A549 (cell line): ENCODE measurements at regions not wholly inside any gene's neighbourhood (a gene's known extent, or its start where the extent isn't known, plus 50 kb on each side); places are given as distances from the start of the nearest gene placed in this dataset.

Source experiments
- CBX8 ChIP-seq: fragments of 200-600 bp; sonication (generic); IDR thresholded peaks from 2 replicates; pipeline ENCODE4 v1.6.1; 2016
- CEBPB ChIP-seq, 2 experiments: fragments of >200 bp in 1 of 2; sonication (Bioruptor Twin) in 1 of 2; formaldehyde crosslinking in 1 of 2; IDR thresholded peaks; 2 replicates each; pipeline ENCODE4 v1.6.1; 2012 to 2016
- ESRRA ChIP-seq: fragments of 150-350 bp; IDR thresholded peaks from 2 replicates; pipeline ENCODE4 v1.6.1; 2014; ENCODE audit warnings: mild to moderate bottlenecking, low read length, borderline replicate concordance
- GATA3 ChIP-seq: IDR thresholded peaks from 2 replicates; pipeline ENCODE4 v1.6.1; 2012; ENCODE audit warnings: borderline replicate concordance
- POLR2A ChIP-seq: IDR thresholded peaks from 2 replicates; pipeline ENCODE4 v1.6.1; 2012; ENCODE audit warnings: mild to moderate bottlenecking, low read length
- SREBF2 ChIP-seq: fragments of 450-650 bp; IDR thresholded peaks from 2 replicates; pipeline ENCODE4 v1.6.1; 2014; ENCODE audit warnings: mild to moderate bottlenecking, moderate library complexity
- ZC3H11A ChIP-seq: fragments of 450-650 bp; IDR thresholded peaks from 2 replicates; pipeline ENCODE4 v1.6.1; 2014; ENCODE audit warnings: antibody characterized with exemption, mild to moderate bottlenecking
- TF ChIP-seq, protein P1 (sequence below): fragments of >200 bp; sonication (Bioruptor Twin); formaldehyde crosslinking; IDR thresholded peaks from 3 replicates; pipeline ENCODE4 v1.5.1; 2016
- TF ChIP-seq, protein P2 (sequence below): fragments of 200-600 bp; sonication (generic); IDR thresholded peaks from 2 replicates; pipeline ENCODE4 v1.6.1; 2016; ENCODE audit warnings: antibody characterized with exemption, mild to moderate bottlenecking, moderate library complexity

DNA sequence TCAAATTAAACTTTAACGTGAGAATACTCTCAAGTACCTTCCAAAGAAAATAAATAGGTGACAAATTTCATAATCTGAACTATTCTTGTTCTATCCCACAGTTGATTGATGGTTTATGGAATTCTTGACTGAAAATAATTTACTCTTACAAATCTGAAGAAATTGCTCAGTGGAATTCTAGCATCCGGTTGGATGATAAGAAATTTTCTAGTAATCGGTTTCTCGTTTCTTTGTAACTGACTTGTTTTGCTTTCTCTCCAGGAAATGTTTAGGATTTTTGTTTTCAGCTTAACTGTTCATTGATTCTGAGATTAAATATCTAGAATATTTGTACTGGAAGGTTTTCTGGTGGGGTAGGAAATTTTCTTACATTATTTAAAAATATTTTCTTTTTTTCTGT is 558.9 kb upstream of the ADAMTS5 start:
- TF ChIP-seq, protein P1, sequence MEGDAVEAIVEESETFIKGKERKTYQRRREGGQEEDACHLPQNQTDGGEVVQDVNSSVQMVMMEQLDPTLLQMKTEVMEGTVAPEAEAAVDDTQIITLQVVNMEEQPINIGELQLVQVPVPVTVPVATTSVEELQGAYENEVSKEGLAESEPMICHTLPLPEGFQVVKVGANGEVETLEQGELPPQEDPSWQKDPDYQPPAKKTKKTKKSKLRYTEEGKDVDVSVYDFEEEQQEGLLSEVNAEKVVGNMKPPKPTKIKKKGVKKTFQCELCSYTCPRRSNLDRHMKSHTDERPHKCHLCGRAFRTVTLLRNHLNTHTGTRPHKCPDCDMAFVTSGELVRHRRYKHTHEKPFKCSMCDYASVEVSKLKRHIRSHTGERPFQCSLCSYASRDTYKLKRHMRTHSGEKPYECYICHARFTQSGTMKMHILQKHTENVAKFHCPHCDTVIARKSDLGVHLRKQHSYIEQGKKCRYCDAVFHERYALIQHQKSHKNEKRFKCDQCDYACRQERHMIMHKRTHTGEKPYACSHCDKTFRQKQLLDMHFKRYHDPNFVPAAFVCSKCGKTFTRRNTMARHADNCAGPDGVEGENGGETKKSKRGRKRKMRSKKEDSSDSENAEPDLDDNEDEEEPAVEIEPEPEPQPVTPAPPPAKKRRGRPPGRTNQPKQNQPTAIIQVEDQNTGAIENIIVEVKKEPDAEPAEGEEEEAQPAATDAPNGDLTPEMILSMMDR, result no peak
- TF ChIP-seq GATA3, result no peak
- TF ChIP-seq, protein P2, sequence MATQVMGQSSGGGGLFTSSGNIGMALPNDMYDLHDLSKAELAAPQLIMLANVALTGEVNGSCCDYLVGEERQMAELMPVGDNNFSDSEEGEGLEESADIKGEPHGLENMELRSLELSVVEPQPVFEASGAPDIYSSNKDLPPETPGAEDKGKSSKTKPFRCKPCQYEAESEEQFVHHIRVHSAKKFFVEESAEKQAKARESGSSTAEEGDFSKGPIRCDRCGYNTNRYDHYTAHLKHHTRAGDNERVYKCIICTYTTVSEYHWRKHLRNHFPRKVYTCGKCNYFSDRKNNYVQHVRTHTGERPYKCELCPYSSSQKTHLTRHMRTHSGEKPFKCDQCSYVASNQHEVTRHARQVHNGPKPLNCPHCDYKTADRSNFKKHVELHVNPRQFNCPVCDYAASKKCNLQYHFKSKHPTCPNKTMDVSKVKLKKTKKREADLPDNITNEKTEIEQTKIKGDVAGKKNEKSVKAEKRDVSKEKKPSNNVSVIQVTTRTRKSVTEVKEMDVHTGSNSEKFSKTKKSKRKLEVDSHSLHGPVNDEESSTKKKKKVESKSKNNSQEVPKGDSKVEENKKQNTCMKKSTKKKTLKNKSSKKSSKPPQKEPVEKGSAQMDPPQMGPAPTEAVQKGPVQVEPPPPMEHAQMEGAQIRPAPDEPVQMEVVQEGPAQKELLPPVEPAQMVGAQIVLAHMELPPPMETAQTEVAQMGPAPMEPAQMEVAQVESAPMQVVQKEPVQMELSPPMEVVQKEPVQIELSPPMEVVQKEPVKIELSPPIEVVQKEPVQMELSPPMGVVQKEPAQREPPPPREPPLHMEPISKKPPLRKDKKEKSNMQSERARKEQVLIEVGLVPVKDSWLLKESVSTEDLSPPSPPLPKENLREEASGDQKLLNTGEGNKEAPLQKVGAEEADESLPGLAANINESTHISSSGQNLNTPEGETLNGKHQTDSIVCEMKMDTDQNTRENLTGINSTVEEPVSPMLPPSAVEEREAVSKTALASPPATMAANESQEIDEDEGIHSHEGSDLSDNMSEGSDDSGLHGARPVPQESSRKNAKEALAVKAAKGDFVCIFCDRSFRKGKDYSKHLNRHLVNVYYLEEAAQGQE, result no peak
- no peak for TF ChIP-seq ZC3H11A
- TF ChIP-seq SREBF2, result no peak
- no peak for TF ChIP-seq POLR2A
- no peak for TF ChIP-seq ESRRA
- TF ChIP-seq CEBPB (IDR thresholded peaks at IDR 0.05), result no peak
- TF ChIP-seq CBX8, result no peak
